ENCODE measurements at regions not wholly inside any gene's neighbourhood (a gene's known extent, or its start where the extent isn't known, plus 50 kb on each side); places are given as distances from the start of the nearest gene placed in this dataset.

DNA sequence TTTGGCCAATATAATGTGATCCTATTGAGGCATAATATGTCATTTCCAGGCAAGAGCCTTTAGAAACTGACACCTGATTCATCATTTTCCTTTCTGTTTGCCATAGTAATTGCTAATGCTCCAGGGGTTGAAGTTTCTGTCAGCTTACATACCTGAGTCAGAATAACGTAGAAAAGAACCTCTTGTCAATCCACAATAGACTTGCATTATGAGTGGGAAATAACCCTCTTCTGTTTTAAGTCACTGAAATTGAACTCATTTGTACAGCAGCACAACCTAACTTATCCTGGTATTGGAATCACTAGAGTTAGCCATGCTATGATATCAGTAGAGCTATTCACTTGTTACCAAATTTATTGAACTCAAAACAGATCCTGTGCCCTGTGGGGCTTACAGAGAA is 101.7 kb upstream of the TP63 start:
- TF ChIP-seq CTCF (conservative IDR thresholded peaks at IDR 0.05) (no peak), ZFX (IDR thresholded peaks at IDR 0.05) (no peak)

All from C4-2B (cell line).